ENCODE measurements at regions not wholly inside any gene's neighbourhood (a gene's known extent, or its start where the extent isn't known, plus 50 kb on each side); places are given as distances from the start of the nearest gene placed in this dataset.

- Histone ChIP-seq H4K5ac (ENCODE audit: insufficient read length, low read depth, low read length) (no peak overlapping the region), H4K91ac (replicated peaks; ENCODE audit: insufficient read length, low read length) (no peak overlapping the region), H3K4me3 (ENCODE audit: extremely low read depth in 1 of 4, insufficient read depth in 2 of 4, low read depth in 3 of 4, low read length in 4 of 4) (no peak overlapping the region), H3K27ac (ENCODE audit: low read depth, low read length) (no peak overlapping the region), H3K4ac (replicated peaks; ENCODE audit: insufficient read length, low read depth, low read length) (no peak overlapping the region), H2BK120ac (replicated peaks; ENCODE audit: low read depth, low read length) (no peak overlapping the region), H3K23me2 (ENCODE audit: low read depth, low read length) (no peaks in the 10 kb centered on the region), H2BK15ac (ENCODE audit: low read length) (no peak overlapping the region), H3K27me3 (replicated peaks in 1 of 4; ENCODE audit: control insufficient read depth in 3 of 4, extremely low read depth in 1 of 4, insufficient read depth in 3 of 4, low read length in 3 of 4) (no peaks in the 10 kb centered on the region), H3K18ac (ENCODE audit: extremely low read depth, low read length) (no peak overlapping the region), H2AFZ (ENCODE audit: low read length) (no peak overlapping the region), H3K14ac (ENCODE audit: insufficient read length) (no peak overlapping the region), H3K9ac (replicated peaks in 1 of 4; ENCODE audit: extremely low read depth in 1 of 4, low read depth in 3 of 4, low read length in 3 of 4) (no peak overlapping the region), H3K4me1 (replicated peaks in 1 of 4; ENCODE audit: control insufficient read depth in 3 of 4, insufficient read depth in 4 of 4, low read length in 3 of 4) (no peaks in the 10 kb centered on the region), H4K20me1 (replicated peaks in 1 of 2; ENCODE audit: control insufficient read depth in 1 of 2, insufficient read depth in 2 of 2, low read length in 2 of 2) (no peaks in the 10 kb centered on the region), H4K8ac (ENCODE audit: extremely low read depth, insufficient read depth, low read length) (no peak overlapping the region), H3K79me1 (ENCODE audit: low read depth, low read length) (no peaks in the 10 kb centered on the region), H2BK20ac (ENCODE audit: low read length) (no peak overlapping the region), H2AK5ac (ENCODE audit: low read depth, low read length) (no peak overlapping the region), H2BK12ac (ENCODE audit: low read depth, low read length) (no peak overlapping the region), H3K36me3 (ENCODE audit: control insufficient read depth in 2 of 4, insufficient read depth in 4 of 4, low read length in 3 of 4) (no peaks in the 10 kb centered on the region), H3K79me2 (ENCODE audit: control insufficient read depth in 1 of 2, insufficient read depth in 2 of 2, low read length in 2 of 2) (no peaks in the 10 kb centered on the region), H3K56ac (replicated peaks; ENCODE audit: insufficient read length, low read depth, low read length) (no peak overlapping the region), H3K4me2 (ENCODE audit: insufficient read depth in 1 of 2, low read depth in 2 of 2, low read length in 2 of 2) (no peak overlapping the region), H3K23ac (ENCODE audit: insufficient read length) (no peak overlapping the region), H3K9me3 (ENCODE audit: insufficient read depth in 2 of 2, low read depth in 1 of 2, low read length in 1 of 2) (peaks cover 7 to 15% of the 10 kb centered on the region in 2 experiments; a peak in 3 of 4 replicates), H2BK5ac (ENCODE audit: low read depth, low read length) (no peak overlapping the region)
- ChIA-PET POLR2A (ENCODE audit: partially characterized antibody) (no interaction called here), CTCF (ENCODE audit: partially characterized antibody) (no interaction called here)
- FAIRE-seq (no peak), DNase-seq (ENCODE audit: low read depth in 1 of 2, low spot score in 2 of 2) (no peak)
- 52% methylated on average over 2 of the region's 2 CpGs; no CpG with 5 or more reads in 1 of the 2 experiments for WGBS, 2 experiments (ENCODE audit: extremely low coverage in 1 of 2, insufficient coverage in 1 of 2, insufficient read length in 1 of 2, insufficient replicate concordance in 2 of 2, low coverage in 1 of 2, low lambda C conversion rate in 2 of 2, missing lambda C conversion rate in 1 of 2)
- TF ChIP-seq NANOG (IDR thresholded peaks at IDR 0.05; ENCODE audit: insufficient read depth, low read depth, low read length, poor library complexity, severe bottlenecking): peak; percentile 31
- 0 out of 2 replicates have a peak, but pooled peaks have one; percentile 22 for TF ChIP-seq POU5F1 (IDR thresholded peaks at IDR 0.05; ENCODE audit: low read depth, low read length)
- TF ChIP-seq TEAD4 (IDR thresholded peaks at IDR 0.05; ENCODE audit: low read depth, low read length): peak; percentile 71
- TF ChIP-seq TCF12 (IDR thresholded peaks at IDR 0.05; ENCODE audit: low read depth, low read length): no peak
Measured at GRCh38 chr6:115370202-115370601, 690.5 kb downstream of the FRK start.
